HCT116 (cell line): ENCODE measurements at regions not wholly inside any gene's neighbourhood (a gene's known extent, or its start where the extent isn't known, plus 50 kb on each side); places are given as distances from the start of the nearest gene placed in this dataset.

Experiments
- CBX3 ChIP-seq: IDR thresholded peaks from 2 replicates; pipeline ENCODE4 v1.6.1; 2012; ENCODE audit warnings: low read depth
- CEBPB ChIP-seq: IDR thresholded peaks from 2 replicates; pipeline ENCODE4 v1.6.1; 2012; ENCODE audit warnings: low read depth
- EGR1 ChIP-seq: IDR thresholded peaks from 2 replicates; pipeline ENCODE4 v1.6.1; 2012; ENCODE audit warnings: low read depth
- EZH2 ChIP-seq: fragments of 200-600 bp; sonication (generic); IDR thresholded peaks from 2 replicates; pipeline ENCODE4 v1.6.1; 2017; ENCODE audit warnings: antibody characterized with exemption, mixed run types
- EZH2phosphoT487 ChIP-seq: fragments of 200-600 bp; IDR thresholded peaks from 2 replicates; pipeline ENCODE4 v1.6.1; 2018; ENCODE audit warnings: antibody characterized with exemption, borderline replicate concordance
- POLR2A ChIP-seq: IDR thresholded peaks from 2 replicates; pipeline ENCODE4 v1.7.0; 2011; ENCODE audit warnings: borderline replicate concordance; ENCODE audit not compliant: insufficient read depth, insufficient read length; ENCODE audit errors: extremely low read depth
- YY1 ChIP-seq: IDR thresholded peaks from 2 replicates; pipeline ENCODE4 v1.6.1; 2011; ENCODE audit warnings: low read length, low read depth, moderate library complexity, mild to moderate bottlenecking; ENCODE audit not compliant: insufficient replicate concordance; ENCODE audit errors: extremely low read depth
- TF ChIP-seq, protein P1 (sequence below), 3 experiments: fragments of 200-600 bp in 1 of 3; sonication (generic) in 1 of 3; IDR thresholded peaks in 2 of 3; conservative IDR thresholded peaks in 1 of 3; 2 replicates each; pipeline ENCODE4 v1.5.1; 2012 to 2017; ENCODE audit warnings: low read depth in 2 of 3, low read length in 2 of 3, antibody characterized with exemption in 1 of 3, borderline replicate concordance in 1 of 3, control low read depth in 1 of 3, mild to moderate bottlenecking in 1 of 3, mixed read lengths in 1 of 3, mixed run types in 1 of 3, moderate library complexity in 1 of 3; ENCODE audit not compliant: insufficient read depth in 1 of 3
- TF ChIP-seq, protein P2 (sequence below): IDR thresholded peaks from 2 replicates; pipeline ENCODE4 v1.6.1; 2012
- TF ChIP-seq, protein P3 (sequence below): IDR thresholded peaks from 2 replicates; pipeline ENCODE4 v1.6.1; 2012; ENCODE audit warnings: low read depth

DNA sequence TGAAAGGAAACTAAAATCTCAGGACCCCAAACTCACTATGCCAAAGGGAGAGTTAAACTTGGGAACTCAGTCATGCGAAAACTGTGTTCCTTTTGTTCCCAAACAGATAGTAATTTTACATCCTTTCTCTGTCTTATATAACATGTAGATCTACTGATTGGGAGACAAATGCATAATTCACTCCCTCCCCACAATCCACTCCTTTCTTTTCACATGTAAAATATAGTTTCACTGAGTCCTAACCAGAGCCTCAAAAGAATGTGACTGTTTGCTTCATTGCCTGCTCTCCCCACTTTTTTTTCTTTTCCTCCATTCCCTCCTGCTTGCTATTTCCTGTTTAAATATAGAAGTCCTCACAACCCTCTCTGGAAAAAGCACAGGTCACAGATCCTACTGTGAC, 699.3 kb upstream of the ADGRL3 start:
- TF ChIP-seq POLR2A: no peak
- TF ChIP-seq EZH2: no peak
- TF ChIP-seq, protein P1, sequence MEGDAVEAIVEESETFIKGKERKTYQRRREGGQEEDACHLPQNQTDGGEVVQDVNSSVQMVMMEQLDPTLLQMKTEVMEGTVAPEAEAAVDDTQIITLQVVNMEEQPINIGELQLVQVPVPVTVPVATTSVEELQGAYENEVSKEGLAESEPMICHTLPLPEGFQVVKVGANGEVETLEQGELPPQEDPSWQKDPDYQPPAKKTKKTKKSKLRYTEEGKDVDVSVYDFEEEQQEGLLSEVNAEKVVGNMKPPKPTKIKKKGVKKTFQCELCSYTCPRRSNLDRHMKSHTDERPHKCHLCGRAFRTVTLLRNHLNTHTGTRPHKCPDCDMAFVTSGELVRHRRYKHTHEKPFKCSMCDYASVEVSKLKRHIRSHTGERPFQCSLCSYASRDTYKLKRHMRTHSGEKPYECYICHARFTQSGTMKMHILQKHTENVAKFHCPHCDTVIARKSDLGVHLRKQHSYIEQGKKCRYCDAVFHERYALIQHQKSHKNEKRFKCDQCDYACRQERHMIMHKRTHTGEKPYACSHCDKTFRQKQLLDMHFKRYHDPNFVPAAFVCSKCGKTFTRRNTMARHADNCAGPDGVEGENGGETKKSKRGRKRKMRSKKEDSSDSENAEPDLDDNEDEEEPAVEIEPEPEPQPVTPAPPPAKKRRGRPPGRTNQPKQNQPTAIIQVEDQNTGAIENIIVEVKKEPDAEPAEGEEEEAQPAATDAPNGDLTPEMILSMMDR (IDR thresholded peaks at IDR 0.05 in 2 of 3, conservative IDR thresholded peaks at IDR 0.05 in 1 of 3; ENCODE audit: borderline replicate concordance in 1 of 3, insufficient read depth in 1 of 3, low read depth in 2 of 3, low read length in 2 of 3): no peak
- TF ChIP-seq, protein P2, sequence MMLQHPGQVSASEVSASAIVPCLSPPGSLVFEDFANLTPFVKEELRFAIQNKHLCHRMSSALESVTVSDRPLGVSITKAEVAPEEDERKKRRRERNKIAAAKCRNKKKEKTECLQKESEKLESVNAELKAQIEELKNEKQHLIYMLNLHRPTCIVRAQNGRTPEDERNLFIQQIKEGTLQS: no peak
- TF ChIP-seq EGR1: no peak
- no peak for TF ChIP-seq YY1
- TF ChIP-seq EZH2phosphoT487: no peak
- no peak for TF ChIP-seq CEBPB
- TF ChIP-seq, protein P3, sequence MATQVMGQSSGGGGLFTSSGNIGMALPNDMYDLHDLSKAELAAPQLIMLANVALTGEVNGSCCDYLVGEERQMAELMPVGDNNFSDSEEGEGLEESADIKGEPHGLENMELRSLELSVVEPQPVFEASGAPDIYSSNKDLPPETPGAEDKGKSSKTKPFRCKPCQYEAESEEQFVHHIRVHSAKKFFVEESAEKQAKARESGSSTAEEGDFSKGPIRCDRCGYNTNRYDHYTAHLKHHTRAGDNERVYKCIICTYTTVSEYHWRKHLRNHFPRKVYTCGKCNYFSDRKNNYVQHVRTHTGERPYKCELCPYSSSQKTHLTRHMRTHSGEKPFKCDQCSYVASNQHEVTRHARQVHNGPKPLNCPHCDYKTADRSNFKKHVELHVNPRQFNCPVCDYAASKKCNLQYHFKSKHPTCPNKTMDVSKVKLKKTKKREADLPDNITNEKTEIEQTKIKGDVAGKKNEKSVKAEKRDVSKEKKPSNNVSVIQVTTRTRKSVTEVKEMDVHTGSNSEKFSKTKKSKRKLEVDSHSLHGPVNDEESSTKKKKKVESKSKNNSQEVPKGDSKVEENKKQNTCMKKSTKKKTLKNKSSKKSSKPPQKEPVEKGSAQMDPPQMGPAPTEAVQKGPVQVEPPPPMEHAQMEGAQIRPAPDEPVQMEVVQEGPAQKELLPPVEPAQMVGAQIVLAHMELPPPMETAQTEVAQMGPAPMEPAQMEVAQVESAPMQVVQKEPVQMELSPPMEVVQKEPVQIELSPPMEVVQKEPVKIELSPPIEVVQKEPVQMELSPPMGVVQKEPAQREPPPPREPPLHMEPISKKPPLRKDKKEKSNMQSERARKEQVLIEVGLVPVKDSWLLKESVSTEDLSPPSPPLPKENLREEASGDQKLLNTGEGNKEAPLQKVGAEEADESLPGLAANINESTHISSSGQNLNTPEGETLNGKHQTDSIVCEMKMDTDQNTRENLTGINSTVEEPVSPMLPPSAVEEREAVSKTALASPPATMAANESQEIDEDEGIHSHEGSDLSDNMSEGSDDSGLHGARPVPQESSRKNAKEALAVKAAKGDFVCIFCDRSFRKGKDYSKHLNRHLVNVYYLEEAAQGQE: no peak
- TF ChIP-seq CBX3: no peak
